GM19467 (cell line): ENCODE measurements at regions not wholly inside any gene's neighbourhood (a gene's known extent, or its start where the extent isn't known, plus 50 kb on each side); places are given as distances from the start of the nearest gene placed in this dataset.
"Not testable (repeated sequence)": the region's sequence is repeated elsewhere in the genome, so short reads cannot be mapped to it uniquely, and the experiment has no call there.

ENCODE experiments used
- ATAC-seq: cut with Tn5 transposase; IDR thresholded peaks from one replicate; pipeline ENCODE4 v1.9.1; 2021; ENCODE audit warnings: mild to moderate bottlenecking, moderate library complexity; ENCODE audit not compliant: unreplicated experiment

DNA sequence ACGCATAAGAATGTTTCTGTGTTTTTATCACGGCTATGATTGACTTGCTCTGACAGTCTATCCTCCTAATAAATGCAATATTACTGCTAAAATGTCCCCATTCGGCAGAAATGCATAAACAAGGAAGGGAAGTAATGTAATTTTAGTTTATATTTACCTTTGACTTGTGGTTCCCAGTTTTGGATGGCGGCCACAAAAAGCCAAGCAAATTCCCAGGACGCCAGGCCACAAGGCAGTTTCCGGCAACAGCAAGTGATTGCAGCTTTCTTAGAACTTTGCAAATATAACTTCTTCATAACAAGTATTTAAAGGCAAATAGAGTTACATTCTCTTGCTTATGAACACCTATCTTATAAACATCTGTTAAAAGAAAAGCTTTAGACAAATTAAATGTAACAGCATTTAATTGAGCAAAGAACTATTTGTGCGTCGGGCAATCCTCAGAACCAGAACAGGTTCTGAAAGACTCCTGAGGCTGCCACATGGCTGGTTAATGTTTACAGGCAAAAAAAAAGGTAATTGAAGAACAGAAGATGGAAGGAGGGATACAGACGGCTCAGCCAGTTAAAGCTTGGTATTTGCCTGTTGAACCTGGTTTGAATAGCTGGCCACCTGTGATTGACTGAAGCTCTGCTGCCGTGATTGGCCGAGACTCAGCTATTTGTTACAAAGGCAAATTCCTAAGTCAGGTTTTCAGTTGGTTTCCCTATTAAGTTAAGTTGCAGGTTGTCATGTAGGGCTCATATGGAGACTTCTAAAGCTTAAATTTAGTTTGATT, 80.8 kb downstream of the C21orf91 start:
- no peak for ATAC-seq

DNA sequence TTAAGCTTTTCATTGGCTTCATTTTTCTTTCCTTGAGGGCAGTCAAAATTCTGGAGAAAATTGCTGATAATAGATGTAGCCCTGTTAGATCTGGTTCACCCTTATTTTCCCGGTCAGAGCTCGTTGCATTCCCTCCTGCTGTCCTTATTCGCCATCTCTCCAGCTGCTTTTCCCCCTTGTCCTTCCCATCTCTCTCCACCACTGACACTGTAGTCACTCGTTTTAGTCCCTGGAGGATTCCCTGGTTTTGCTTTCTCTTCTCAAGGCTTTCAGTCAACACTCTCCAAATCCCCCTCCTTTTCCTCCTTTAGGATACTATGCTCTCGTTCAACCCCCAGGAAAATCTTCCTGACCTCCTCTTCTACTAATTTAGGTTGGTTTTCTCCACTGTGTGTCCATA, 83.1 kb downstream of the C21orf91 start:
- no peak for ATAC-seq

DNA sequence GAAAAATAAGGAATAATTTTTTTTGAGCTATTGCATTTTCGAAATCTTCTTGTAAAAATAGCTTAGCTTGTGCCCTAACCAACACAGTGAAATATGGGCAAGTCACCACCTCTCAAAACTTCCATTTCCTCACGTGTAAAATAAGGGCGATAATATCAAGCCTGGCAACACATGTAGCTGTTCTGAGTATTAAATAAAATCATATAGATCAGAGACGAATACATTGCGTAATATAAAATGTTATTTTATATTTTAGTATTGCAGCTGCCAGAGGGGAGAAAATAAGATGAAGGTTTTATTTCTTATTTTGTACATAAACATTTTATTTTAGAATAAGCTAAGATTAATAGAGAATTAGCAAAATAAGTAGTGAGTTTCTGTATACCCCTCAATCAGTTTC, 85.9 kb downstream of the C21orf91 start:
- no peak for ATAC-seq

- no peak for ATAC-seq
These were observed 86.8 kb downstream of the C21orf91 start for GRCh38 chr21:17732306-17732705.

DNA sequence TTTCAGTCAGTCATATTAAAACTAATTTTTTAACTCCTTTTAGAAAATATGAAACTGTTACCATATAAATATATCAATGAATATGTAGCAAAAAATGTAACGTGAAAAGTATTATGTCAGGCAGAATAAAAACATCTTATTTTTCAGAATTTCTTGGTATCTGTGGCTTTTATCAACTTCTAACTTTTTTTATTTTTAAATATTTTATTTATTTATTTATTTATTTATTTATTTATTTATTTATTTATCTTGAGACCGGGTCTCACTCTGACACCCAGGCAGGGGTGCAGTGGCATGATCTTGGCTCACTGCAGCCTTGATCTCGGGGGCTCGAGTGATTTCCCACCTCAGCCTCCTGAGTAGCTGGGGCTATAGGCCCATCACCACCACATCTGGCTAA, 87.6 kb downstream of the C21orf91 start:
- no peak for ATAC-seq

- no peak for ATAC-seq
These were observed 88.4 kb downstream of the C21orf91 start for GRCh38 chr21:17730782-17731181.

- ATAC-seq = no peak
These were observed 89.7 kb downstream of the C21orf91 start for GRCh38 chr21:17729455-17729854.

- no peak for ATAC-seq
These were observed 91.8 kb downstream of the C21orf91 start for GRCh38 chr21:17727361-17727760.

DNA sequence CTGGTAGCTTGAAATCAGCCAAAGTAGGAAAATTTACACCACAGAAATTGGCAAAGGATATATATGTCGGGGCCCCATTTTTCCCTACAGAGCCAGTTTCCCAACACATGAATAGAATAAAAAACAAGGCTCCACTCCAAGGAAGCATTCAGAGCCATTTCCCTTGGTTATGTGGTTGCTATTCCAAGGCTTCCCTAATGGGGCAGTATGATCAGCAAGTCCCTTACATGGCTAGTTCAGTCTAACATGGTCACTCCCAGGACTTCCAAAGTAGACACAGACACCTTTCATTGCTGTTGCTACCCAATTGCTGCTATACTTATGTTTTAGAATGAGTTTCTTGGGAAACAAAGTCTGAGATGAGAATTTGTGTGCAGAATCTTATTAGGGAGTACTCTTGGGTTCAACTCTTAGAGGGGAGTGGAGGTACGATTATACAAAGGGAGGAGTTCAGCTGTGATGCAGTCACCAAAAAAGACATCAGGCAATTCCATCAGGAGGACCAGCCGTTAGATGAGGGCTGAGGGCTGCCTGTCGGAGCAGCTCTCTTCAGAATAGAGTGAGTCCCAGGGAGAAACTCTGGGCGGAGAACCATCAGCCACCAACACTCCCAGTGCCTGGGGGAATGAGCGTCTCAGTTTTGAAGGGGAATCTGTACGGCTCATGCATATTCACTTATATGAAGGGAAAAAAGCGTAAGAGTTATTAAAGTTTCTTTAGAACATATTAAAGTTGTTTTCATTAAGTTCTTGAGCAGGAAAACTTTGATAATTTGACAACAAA, 92.9 kb downstream of the C21orf91 start:
- ATAC-seq = no peak

DNA sequence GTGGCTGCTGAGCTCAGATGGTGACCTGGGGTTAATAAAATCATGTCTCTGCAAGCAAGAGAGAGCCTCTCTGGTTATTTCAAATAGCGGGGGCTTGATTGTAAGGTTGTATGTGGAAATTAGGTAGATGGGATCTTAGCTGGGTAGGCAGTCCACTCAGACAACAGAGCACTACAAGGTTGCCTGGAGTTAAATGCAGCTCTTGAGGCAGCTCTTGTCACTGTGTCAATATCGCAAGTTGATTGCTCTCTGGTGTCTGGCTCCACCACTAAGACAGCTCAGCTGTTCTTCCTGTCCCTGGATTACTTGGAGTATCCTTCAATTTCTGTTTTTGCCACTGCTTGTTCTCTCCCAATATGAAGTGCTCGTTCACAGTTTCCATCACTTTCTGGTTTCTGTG, 93.8 kb downstream of the C21orf91 start:
- ATAC-seq = no peak

GRCh38 chr21:17712887-17713286, 100.2 kb upstream of the BTG3 start:
- no peak for ATAC-seq

GRCh38 chr21:17711896-17712295, 99.2 kb upstream of the BTG3 start:
- ATAC-seq = no peak

DNA sequence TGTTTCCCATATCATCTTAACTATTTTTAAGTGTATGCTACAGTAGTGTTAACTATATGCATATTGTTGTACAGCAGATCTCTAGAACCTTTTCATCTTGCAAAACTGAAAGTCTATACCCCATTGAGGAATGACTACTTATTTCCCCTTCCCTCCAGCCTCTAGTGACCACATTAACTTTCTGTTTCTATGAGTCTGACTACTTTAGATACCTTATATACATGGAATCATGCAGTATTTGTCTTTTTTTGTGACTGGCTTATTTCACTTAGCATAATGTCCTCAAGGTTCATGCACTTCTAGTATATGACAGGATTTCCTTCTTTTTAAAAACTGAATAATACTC, 96.5 kb upstream of the BTG3 start:
- ATAC-seq = peak; percentile 97

GRCh38 chr21:17708522-17709265, 96.0 kb upstream of the BTG3 start:
- ATAC-seq = peak; percentile 52

- ATAC-seq = no peak
These were observed 87.0 kb upstream of the BTG3 start for GRCh38 chr21:17699524-17700189.

DNA sequence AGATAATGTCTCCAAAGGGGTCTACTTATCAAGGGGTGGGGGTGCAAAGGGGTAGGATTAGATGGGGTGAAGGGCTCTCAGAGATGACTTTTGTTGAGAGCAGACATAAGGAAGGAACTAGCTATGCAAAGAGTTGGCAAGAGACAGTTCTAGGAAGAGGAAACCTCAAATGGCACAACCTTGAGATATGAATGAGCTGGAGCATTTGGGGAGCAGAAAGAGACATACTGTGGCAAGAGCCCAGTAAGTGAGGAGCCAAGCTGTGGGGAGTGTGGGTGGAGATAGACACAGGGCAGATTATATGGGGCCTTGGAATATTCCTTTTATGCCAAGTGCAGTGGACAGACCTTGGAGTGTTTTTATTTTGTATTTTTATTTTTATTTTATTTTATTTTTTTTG, 84.8 kb upstream of the BTG3 start:
- no peak for ATAC-seq

DNA sequence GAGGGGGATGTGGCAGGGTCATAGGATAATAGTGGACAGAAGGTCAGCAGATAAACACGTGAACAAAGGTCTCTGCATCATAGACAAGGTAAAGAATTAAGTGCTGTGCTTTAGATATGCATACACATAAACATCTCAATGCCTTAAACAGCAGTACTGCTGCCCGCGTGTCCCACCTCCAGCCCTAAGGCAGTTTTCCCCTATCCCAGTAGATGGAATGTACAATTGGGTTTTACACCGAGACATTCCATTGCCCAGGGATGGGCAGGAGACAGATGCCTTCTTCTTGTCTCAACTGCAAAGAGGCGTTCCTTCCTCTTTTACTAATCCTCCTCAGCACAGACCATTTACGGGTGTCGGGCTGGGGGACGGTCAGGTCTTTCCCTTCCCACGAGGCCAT, 81.7 kb upstream of the BTG3 start:
- ATAC-seq = not testable (repeated sequence)

DNA sequence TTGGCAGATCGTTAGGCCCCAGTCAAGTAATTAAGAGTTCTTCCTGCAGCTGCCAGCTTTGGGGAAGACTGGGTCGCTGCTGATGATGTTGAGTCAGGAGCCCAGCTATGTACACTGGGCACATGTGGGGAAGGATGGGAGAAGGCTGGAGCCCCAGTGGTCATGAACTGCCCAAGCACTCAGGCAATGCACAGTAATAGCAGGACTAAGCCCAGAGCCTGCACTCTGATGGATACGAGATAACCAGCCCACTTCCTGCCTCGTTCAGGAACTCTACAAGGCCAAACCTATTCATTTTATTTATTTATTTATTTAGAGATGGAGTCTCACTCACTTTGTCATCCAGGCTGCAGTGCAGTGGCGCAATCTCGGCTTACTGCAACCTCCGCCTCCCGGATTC, 81.1 kb upstream of the BTG3 start:
- no peak for ATAC-seq

DNA sequence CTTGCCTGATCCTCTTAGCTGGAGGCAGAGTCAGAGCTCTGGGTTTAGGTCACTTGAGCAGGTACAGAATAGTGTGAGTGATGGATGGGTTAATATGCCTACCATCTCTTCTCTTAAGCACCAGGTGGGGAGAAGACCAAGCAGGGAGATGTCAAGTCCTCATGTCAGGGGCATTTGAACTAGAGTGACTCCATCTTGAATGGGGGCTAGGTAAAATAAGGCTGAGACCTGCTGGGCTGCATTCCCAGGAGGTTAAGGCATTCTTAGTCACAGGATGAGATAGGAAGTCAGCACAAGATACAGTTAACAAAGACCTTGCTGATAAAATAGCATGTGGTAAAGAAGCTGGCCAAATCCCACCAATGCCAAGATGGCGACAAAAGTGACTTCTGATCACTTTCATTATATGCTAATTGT, 77.4 kb upstream of the BTG3 start:
- ATAC-seq = no peak

DNA sequence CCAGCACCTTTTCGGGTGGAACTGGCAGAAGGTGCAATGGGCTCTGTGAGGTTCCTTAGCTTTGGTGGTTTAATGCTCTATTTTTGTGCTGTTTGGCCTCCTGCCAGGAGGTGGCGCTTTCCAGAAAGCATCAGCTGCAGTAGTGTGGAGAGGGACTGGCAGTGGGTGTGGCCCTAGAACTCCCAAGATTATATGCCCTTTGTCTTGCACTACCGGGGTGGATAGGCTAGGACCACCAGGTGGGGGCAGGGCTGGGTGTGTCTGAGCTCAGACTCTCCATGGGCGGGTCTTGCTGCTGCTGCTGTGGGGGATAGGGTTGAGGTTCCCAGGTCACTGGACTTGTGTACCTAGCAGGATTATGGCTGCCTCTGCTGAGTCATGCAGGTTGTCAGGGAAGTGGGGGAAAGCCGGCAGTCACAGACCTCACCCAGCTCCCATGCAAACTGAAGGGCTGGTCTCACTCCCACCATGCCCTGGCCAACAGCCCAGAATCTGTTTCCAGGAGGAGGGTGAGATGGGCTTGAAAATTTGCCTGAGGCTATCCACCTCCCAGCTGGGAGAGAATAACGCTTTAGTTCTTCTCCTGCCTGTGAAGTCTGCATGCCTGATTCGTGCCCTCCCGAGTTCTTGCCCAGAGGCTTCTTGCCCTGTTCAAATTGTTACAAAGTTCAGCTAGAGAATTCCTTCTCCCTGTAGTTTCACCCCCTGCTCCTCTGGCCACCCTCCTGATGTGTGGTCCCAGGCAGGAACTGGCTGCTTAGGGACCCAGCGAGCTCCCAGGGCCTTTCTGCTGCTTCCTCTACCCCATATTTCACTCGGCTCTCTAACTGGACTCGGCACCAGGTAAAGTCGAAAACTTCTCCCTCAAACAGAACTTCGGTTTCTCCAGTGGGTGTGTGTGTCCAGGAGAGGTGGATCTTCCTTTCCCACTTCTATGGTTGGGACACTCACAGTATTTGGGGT, 76.5 kb upstream of the BTG3 start:
- ATAC-seq = no peak
